ENCODE measurements at regions not wholly inside any gene's neighbourhood (a gene's known extent, or its start where the extent isn't known, plus 50 kb on each side); places are given as distances from the start of the nearest gene placed in this dataset.
"Not testable (repeated sequence)": the region's sequence is repeated elsewhere in the genome, so short reads cannot be mapped to it uniquely, and the experiment has no call there.

GRCh38 chr14:19198341-19198740 lies 231.1 kb downstream of the POTEM start:
- not testable (repeated sequence) for TF ChIP-seq CTCF (conservative IDR thresholded peaks at IDR 0.05; ENCODE audit: low read depth, low read length); EZH2 (IDR thresholded peaks at IDR 0.05; ENCODE audit: borderline replicate concordance, low read depth, low read length, poor library complexity, severe bottlenecking)

All from A673 (cell line).